ENCODE measurements at regions not wholly inside any gene's neighbourhood (a gene's known extent, or its start where the extent isn't known, plus 50 kb on each side); places are given as distances from the start of the nearest gene placed in this dataset.

GRCh38 chr1:30615076-30615795, 108.1 kb downstream of the MATN1 start:
- ChIA-PET CTCF (no interaction called here), POLR2A (no interaction called here), RAD21 (ENCODE audit: low non-redundant PET in 1 of 2, low total read pairs in 2 of 2, uncharacterized antibody in 2 of 2, unreplicated experiment in 2 of 2) (no interaction called here)
- ATAC-seq: no peak
- H3K4me2 ChIP-seq (ENCODE audit: low read length): no peak overlapping the region
- BruUV-seq (replicated peaks): no TSS peak
- no peak for DNase-seq (ENCODE audit: low read depth, low spot score)
- TF ChIP-seq SP1 (IDR thresholded peaks at IDR 0.05; ENCODE audit: low read depth): no peak
- TF ChIP-seq, protein P1, sequence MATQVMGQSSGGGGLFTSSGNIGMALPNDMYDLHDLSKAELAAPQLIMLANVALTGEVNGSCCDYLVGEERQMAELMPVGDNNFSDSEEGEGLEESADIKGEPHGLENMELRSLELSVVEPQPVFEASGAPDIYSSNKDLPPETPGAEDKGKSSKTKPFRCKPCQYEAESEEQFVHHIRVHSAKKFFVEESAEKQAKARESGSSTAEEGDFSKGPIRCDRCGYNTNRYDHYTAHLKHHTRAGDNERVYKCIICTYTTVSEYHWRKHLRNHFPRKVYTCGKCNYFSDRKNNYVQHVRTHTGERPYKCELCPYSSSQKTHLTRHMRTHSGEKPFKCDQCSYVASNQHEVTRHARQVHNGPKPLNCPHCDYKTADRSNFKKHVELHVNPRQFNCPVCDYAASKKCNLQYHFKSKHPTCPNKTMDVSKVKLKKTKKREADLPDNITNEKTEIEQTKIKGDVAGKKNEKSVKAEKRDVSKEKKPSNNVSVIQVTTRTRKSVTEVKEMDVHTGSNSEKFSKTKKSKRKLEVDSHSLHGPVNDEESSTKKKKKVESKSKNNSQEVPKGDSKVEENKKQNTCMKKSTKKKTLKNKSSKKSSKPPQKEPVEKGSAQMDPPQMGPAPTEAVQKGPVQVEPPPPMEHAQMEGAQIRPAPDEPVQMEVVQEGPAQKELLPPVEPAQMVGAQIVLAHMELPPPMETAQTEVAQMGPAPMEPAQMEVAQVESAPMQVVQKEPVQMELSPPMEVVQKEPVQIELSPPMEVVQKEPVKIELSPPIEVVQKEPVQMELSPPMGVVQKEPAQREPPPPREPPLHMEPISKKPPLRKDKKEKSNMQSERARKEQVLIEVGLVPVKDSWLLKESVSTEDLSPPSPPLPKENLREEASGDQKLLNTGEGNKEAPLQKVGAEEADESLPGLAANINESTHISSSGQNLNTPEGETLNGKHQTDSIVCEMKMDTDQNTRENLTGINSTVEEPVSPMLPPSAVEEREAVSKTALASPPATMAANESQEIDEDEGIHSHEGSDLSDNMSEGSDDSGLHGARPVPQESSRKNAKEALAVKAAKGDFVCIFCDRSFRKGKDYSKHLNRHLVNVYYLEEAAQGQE (IDR thresholded peaks at IDR 0.05; ENCODE audit: low read depth): no peak
- TF ChIP-seq CEBPB (IDR thresholded peaks at IDR 0.05; ENCODE audit: low read depth): no peak
- no peak for TF ChIP-seq YY1 (IDR thresholded peaks at IDR 0.05; ENCODE audit: extremely low read depth, insufficient replicate concordance, low read depth, low read length)
- TF ChIP-seq TCF7L2 (IDR thresholded peaks at IDR 0.05; ENCODE audit: borderline replicate concordance, extremely low read depth, insufficient read depth, insufficient read length): no peak
- no peak for TF ChIP-seq ZFX (IDR thresholded peaks at IDR 0.05)
- H3K4me1 ChIP-seq (ENCODE audit: control insufficient read depth in 1 of 2, insufficient read depth in 2 of 2, low read length in 2 of 2): peaks cover 19 to 44% of the 10 kb centered on the region in 2 experiments
- H2AFZ ChIP-seq (ENCODE audit: low read depth, low read length, poor library complexity, severe bottlenecking): no peak overlapping the region
- H3K36me3 ChIP-seq (ENCODE audit: control insufficient read depth in 1 of 2, insufficient read depth in 2 of 2, low read length in 2 of 2): no peaks in the 10 kb centered on the region
- H3K79me2 ChIP-seq (ENCODE audit: insufficient read depth, low read length): no peaks in the 10 kb centered on the region
- no peaks in the 10 kb centered on the region for H3K9me2 ChIP-seq (ENCODE audit: insufficient read depth)
- no peak overlapping the region for H3K27ac ChIP-seq (ENCODE audit: low read depth, low read length)
- no peak overlapping the region for H3K4me3 ChIP-seq (replicated peaks in 1 of 2; ENCODE audit: low read depth in 1 of 2, low read length in 2 of 2)
- no peak overlapping the region for H3K9ac ChIP-seq (ENCODE audit: low read length)
- no peaks in the 10 kb centered on the region for H3K9me3 ChIP-seq (ENCODE audit: control insufficient read depth in 1 of 2, insufficient read depth in 1 of 2, low read depth in 1 of 2, low read length in 2 of 2)
- no peaks in the 10 kb centered on the region for H4K20me1 ChIP-seq (ENCODE audit: insufficient read depth)
- H3K27me3 ChIP-seq (ENCODE audit: insufficient read depth, low read length): no peaks in the 10 kb centered on the region
- intact Hi-C loops (cut with micrococcal nuclease): no loop called here

Measured in HCT116 (cell line).